ENCODE measurements at regions not wholly inside any gene's neighbourhood (a gene's known extent, or its start where the extent isn't known, plus 50 kb on each side); places are given as distances from the start of the nearest gene placed in this dataset.

DNA sequence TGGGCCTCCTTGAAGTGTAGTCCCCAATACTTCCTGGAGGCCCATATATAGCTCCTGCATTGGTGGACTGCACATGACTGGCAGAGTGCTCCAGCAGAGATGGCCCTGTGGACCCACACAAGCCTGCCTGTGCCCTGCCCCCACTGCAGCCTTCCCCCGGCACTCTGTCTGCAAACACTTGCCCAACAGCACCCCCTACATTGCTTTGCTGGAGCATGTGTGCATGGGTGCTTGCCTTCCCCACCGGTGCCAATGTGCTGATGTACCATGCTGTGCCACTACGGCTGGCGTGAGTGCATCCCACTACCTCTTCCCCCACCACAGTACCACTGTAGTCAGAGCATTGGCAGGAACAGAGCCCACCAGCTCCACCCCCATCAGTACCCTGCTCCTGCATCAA lies 563.6 kb upstream of the CTNND2 start:
- H3K9me3 Mint-ChIP-seq (ENCODE audit: insufficient read depth), result peaks cover 27% of the 10 kb centered on the region
- ATAC-seq, result no peak
- POLR2A ChIA-PET, result no interaction called here

DNA sequence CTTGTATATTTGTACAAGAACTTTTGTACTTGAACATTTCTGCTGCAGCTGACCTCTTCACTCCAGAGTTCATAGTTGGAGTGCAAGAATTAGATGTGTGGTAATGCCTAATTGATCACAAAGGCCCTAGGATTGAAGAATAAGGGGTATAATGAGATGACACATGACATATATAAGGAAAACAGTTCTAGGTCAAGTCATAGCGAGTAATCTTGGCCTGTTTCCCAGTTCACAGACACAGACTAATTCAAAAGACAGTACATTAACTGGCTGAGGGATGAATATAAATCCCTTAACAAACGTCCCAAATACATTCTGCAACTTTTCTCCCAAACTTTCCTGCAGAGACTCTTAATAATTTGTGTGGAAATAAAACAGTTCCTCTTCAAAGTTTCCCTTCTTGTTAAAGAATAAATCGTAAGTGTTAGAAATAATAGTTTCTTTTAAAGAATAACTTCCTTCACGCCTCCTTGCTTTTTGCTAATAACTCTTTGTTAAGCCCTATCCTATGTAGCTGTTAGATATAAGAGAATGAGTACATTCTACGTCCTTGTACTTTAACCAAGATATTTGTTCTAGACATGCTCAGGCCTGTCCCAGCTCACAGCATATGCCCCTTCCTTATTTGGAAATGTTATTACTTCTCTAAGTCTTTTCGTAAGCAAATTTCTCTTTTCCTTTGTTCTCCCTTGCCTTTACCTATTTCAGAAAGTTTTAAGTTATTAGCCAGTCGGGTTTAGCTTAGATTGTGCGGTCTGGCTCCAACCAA lies 556.4 kb upstream of the CTNND2 start:
- DNase-seq, result no peak
- H3K27ac Mint-ChIP-seq, result no peak overlapping the region
- ChIA-PET POLR2A (no interaction called here), CTCF (no interaction called here)
- no peaks in the 10 kb centered on the region for H3K36me3 Mint-ChIP-seq (ENCODE audit: low read depth)
- no peaks in the 10 kb centered on the region for H3K27me3 Mint-ChIP-seq (ENCODE audit: low read depth)
- no peaks in the 10 kb centered on the region for H3K4me1 Mint-ChIP-seq (ENCODE audit: low read depth)
- peaks cover 21% of the 10 kb centered on the region for H3K9me3 Mint-ChIP-seq (ENCODE audit: insufficient read depth)
- no peak for ATAC-seq
- H3K4me3 Mint-ChIP-seq, result no peak overlapping the region

More for the DNA sequence above, 563.6 kb upstream of the CTNND2 start:
- no peaks in the 10 kb centered on the region for H3K36me3 Mint-ChIP-seq (ENCODE audit: low read depth)
- DNase-seq, result no peak
- CTCF ChIA-PET, result no interaction called here
- H3K27ac Mint-ChIP-seq, result no peak overlapping the region
- no peak overlapping the region for H3K4me3 Mint-ChIP-seq
- no peaks in the 10 kb centered on the region for H3K4me1 Mint-ChIP-seq (ENCODE audit: low read depth)
- no peaks in the 10 kb centered on the region for H3K27me3 Mint-ChIP-seq (ENCODE audit: low read depth)

DNA sequence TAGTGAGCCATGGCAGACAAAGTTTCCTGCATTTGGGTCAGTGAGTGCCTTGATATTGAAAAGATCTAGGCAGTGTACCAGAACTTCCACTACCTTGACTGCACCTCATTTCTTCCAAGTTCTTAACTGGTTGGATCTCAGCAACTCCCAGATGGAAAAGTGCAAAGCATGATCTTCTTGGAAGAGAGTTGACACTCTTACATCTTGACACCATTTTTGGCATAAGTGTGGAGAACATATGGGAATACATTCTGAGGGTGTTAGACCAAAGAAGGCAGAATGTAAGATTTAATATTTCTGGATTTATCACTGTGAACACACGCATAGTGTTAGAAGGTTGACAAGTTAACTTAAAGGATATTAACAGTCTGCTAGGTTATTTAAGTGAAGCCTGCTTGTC lies 555.1 kb upstream of the CTNND2 start:
- Mint-ChIP-seq H3K36me3 (ENCODE audit: low read depth) (no peaks in the 10 kb centered on the region), H3K9me3 (ENCODE audit: insufficient read depth) (peaks cover 21% of the 10 kb centered on the region), H3K27ac (no peak overlapping the region), H3K4me3 (no peak overlapping the region), H3K4me1 (ENCODE audit: low read depth) (no peaks in the 10 kb centered on the region), H3K27me3 (ENCODE audit: low read depth) (no peaks in the 10 kb centered on the region)
- ChIA-PET POLR2A (no interaction called here), CTCF (no interaction called here)
- no peak for ATAC-seq
- no peak for DNase-seq

DNA sequence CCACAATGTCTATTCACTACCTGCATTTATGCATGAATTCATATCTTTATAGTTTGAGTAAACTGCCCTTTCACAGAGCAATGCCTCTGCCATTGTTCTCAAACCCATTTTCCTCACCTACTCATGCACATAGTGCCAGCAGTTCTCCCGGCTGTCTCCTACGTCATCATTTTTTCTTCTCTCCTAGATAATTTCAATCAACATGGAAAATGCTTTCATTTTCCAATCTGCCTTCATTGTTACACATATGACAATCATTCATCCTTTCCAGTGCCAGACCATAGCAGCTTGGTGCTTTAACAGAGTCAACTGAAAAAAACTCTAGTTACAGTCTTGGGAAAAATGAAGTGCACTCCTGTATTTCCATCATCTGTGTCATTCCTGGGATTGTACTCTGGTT lies 514.8 kb upstream of the CTNND2 start:
- CTCF ChIA-PET, result no interaction called here

DNA sequence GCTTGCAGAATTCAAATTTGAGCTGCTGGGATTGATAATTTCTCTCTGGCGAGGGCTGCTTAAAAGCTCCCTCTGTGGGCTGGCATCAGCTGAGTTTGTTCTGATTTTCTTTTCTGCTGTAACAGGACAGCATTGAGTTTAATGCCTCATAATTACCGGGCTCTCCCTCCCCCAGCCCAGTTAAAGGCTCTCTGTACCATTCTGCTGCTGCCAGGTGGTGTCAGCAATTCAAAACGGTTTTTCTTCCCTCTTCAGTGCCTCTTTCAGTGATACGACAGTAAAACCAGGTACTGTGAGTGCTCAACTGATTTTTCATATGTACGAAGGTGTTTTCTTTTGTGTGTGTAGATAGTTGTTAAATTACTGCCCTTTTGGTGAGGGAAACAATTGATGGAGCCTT lies 509.3 kb upstream of the CTNND2 start:
- no peak overlapping the region for H3K4me3 Mint-ChIP-seq
- no peaks in the 10 kb centered on the region for H3K36me3 Mint-ChIP-seq (ENCODE audit: low read depth)
- H3K27ac Mint-ChIP-seq, result no peak overlapping the region
- no peaks in the 10 kb centered on the region for H3K4me1 Mint-ChIP-seq (ENCODE audit: low read depth)
- no peak for DNase-seq
- POLR2A ChIA-PET, result no interaction called here
- CTCF ChIA-PET, result no interaction called here
- H3K27me3 Mint-ChIP-seq (ENCODE audit: low read depth), result no peaks in the 10 kb centered on the region
- no peak for ATAC-seq
- H3K9me3 Mint-ChIP-seq (ENCODE audit: insufficient read depth), result peaks cover 6% of the 10 kb centered on the region

More for the DNA sequence above, 514.8 kb upstream of the CTNND2 start:
- ATAC-seq, result no peak
- Mint-ChIP-seq H3K4me1 (ENCODE audit: low read depth) (no peaks in the 10 kb centered on the region), H3K9me3 (ENCODE audit: insufficient read depth) (no peaks in the 10 kb centered on the region), H3K27me3 (ENCODE audit: low read depth) (no peaks in the 10 kb centered on the region), H3K27ac (no peak overlapping the region), H3K4me3 (no peak overlapping the region), H3K36me3 (ENCODE audit: low read depth) (no peaks in the 10 kb centered on the region)
- POLR2A ChIA-PET, result no interaction called here
- no peak for DNase-seq

DNA sequence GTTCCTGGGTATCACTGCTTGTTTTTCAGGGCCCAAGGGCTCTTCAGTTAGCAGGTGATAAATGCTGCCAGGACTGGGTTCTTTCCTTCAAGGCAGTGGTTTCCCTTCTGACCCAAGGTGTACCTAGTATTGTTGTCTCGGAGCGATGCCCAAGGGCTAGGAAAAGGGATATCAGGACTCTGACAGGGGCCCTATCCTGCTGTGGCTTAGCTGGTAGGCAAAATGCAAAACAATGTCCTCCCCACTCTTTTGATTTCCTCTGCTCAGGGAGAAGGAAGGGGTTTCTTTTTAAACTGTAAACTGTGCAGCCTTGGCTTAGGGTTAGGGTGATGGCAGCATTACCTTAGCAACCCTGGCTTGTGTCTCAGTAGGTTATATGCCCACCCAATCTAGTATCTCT lies 508.8 kb upstream of the CTNND2 start:
- Mint-ChIP-seq H3K27me3 (ENCODE audit: low read depth) (no peaks in the 10 kb centered on the region), H3K36me3 (ENCODE audit: low read depth) (no peaks in the 10 kb centered on the region), H3K27ac (no peak overlapping the region), H3K4me1 (ENCODE audit: low read depth) (no peaks in the 10 kb centered on the region), H3K9me3 (ENCODE audit: insufficient read depth) (peaks cover 6% of the 10 kb centered on the region), H3K4me3 (no peak overlapping the region)
- ChIA-PET CTCF (no interaction called here), POLR2A (no interaction called here)
- DNase-seq (no peak), ATAC-seq (no peak)

DNA sequence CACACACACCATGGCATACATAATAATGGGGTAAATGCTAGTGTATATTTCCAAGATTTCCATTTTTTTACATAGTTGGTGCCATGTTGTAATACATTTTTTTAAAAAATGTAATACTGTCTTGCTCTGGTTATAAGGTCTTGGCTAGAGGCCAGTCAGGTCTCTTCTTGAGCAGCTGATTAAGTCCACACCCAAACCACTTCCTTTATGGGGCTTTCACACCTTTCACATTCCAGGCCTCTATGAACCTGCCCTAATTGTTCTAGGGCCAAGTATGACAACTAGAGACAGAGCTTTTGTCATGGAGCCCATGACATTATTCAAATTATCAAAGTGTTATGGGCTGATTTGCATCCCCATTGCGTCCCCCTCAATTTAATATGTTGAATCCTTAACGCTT lies 495.6 kb upstream of the CTNND2 start:
- Mint-ChIP-seq H3K27me3 (ENCODE audit: low read depth) (no peaks in the 10 kb centered on the region), H3K27ac (no peak overlapping the region), H3K4me3 (no peak overlapping the region), H3K36me3 (ENCODE audit: low read depth) (no peaks in the 10 kb centered on the region), H3K4me1 (ENCODE audit: low read depth) (no peaks in the 10 kb centered on the region), H3K9me3 (ENCODE audit: insufficient read depth) (peaks cover 9% of the 10 kb centered on the region)
- no peak for ATAC-seq
- POLR2A ChIA-PET, result no interaction called here
- DNase-seq, result no peak
- CTCF ChIA-PET, result no interaction called here

DNA sequence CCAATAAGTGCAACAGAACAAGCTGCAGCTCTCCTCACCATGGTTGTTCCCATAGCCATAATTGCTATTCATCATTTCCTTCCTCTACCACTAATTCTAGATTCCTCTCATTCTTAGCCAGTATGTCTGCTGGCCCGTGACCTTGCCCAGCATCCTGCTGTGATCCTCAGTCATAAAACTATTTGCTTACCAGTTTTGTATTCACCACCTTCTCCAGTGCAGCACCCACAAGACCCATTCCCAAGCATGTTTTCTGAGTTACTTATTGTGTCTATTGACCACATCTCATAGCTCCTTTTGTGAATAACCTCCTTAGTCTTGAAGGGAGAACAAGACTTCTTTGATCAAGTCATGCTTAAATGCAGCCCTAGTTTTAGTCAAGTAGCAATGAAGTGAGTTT lies 488.0 kb upstream of the CTNND2 start:
- CTCF ChIA-PET, result no interaction called here
- Mint-ChIP-seq H3K36me3 (ENCODE audit: low read depth) (no peaks in the 10 kb centered on the region), H3K9me3 (ENCODE audit: insufficient read depth) (peaks cover 7% of the 10 kb centered on the region), H3K27ac (no peak overlapping the region), H3K27me3 (ENCODE audit: low read depth) (no peaks in the 10 kb centered on the region), H3K4me1 (ENCODE audit: low read depth) (no peaks in the 10 kb centered on the region), H3K4me3 (no peak overlapping the region)
- ATAC-seq, result no peak
- no peak for DNase-seq
- POLR2A ChIA-PET, result no interaction called here

DNA sequence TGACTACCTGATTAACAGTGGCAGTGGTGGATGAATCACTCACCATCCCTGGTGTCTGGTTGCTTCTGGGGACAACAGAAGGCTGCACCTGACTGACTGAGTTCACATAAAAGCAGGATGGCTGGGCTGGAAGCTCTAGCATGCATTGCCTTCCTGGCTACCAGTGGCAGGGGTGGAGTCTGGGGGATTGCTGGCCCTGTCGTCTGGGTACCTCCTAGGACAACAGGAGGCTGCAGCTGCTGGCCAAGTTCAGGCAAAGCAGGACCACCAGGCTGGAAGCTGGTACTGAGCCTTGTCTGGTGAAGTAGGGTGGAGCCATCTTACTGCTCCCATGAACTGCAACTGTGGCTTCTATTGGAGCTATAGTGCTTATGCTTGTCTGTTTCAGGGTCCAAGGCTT lies 480.8 kb upstream of the CTNND2 start:
- ChIA-PET CTCF (no interaction called here), POLR2A (no interaction called here)
- ATAC-seq (no peak), DNase-seq (no peak)
- Mint-ChIP-seq H3K4me1 (ENCODE audit: low read depth) (no peaks in the 10 kb centered on the region), H3K9me3 (ENCODE audit: insufficient read depth) (peaks cover 48% of the 10 kb centered on the region), H3K27ac (no peak overlapping the region), H3K4me3 (no peak overlapping the region), H3K27me3 (ENCODE audit: low read depth) (no peaks in the 10 kb centered on the region), H3K36me3 (ENCODE audit: low read depth) (no peaks in the 10 kb centered on the region)

DNA sequence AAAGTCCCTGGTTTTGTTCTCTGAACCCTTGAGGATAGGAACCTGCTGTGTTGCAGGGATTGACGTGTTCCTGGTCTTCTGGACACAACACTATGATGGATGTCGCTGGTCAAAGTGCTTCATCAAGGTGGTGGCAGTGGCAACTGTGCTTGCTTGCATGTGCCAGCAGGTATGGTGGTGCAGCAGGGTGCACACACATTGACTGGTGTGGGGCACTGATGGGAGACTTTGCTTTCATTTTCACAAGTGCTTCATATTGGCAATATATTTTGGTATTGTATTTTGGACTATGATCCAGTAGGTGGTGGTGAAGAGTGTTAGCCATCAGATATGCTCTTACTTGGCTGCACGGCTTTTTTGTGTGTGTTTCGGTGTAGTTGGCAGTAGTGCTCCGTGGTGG lies 479.8 kb upstream of the CTNND2 start:
- peaks cover 48% of the 10 kb centered on the region for H3K9me3 Mint-ChIP-seq (ENCODE audit: insufficient read depth)
- DNase-seq (no peak), ATAC-seq (no peak)
- no peaks in the 10 kb centered on the region for H3K4me1 Mint-ChIP-seq (ENCODE audit: low read depth)
- CTCF ChIA-PET, result no interaction called here
- no peak overlapping the region for H3K27ac Mint-ChIP-seq
- H3K36me3 Mint-ChIP-seq (ENCODE audit: low read depth), result no peaks in the 10 kb centered on the region
- H3K4me3 Mint-ChIP-seq, result no peak overlapping the region
- POLR2A ChIA-PET, result no interaction called here
- no peaks in the 10 kb centered on the region for H3K27me3 Mint-ChIP-seq (ENCODE audit: low read depth)

DNA sequence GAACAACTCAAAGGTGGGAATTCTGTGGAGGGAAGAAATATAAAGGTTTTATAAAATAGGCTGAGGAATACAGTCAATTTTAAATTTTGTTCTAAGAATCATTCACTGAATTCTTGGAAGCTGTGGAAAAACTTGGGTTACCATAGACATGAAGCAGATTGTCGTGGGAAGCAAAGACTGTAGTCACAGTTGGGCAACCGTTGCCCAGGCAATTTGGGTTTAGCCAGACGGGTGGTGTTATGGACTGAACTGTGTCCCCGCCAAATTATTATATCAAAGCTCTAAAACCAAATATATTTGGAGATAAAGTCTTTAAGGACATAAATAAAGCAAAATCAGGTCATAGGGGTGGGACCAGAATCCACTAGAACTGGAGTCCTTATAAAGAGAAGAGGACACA lies 463.7 kb upstream of the CTNND2 start:
- POLR2A ChIA-PET, result no interaction called here
- ATAC-seq (no peak), DNase-seq (no peak)
- Mint-ChIP-seq H3K9me3 (ENCODE audit: insufficient read depth) (peaks cover 14% of the 10 kb centered on the region), H3K27ac (no peak overlapping the region), H3K4me3 (no peak overlapping the region), H3K4me1 (ENCODE audit: low read depth) (no peaks in the 10 kb centered on the region), H3K36me3 (ENCODE audit: low read depth) (no peaks in the 10 kb centered on the region), H3K27me3 (ENCODE audit: low read depth) (no peaks in the 10 kb centered on the region)
- CTCF ChIA-PET, result no interaction called here

DNA sequence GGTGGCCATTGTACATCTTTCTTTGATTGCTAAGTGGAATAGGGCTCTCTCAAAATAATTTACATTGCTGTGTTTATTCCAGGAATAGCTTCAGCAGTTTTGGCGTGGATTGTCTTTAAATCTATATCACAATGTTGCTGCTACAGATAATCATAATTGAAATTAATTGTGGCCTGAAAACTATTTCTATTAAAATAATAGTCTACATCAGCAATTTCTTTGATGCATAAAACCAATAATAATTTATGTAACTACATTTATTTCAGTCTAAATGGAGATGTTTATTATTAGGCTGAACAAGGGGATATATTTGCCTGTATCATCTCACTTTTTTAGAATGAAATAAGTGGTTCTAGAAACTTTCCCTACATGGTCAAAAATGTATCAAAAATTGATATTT lies 456.0 kb upstream of the CTNND2 start:
- no peak for DNase-seq
- Mint-ChIP-seq H3K27ac (no peak overlapping the region), H3K9me3 (ENCODE audit: insufficient read depth) (peaks cover 26% of the 10 kb centered on the region), H3K27me3 (ENCODE audit: low read depth) (no peaks in the 10 kb centered on the region), H3K4me1 (ENCODE audit: low read depth) (no peaks in the 10 kb centered on the region), H3K36me3 (ENCODE audit: low read depth) (no peaks in the 10 kb centered on the region), H3K4me3 (no peak overlapping the region)
- ChIA-PET POLR2A (no interaction called here), CTCF (no interaction called here)
- no peak for ATAC-seq

DNA sequence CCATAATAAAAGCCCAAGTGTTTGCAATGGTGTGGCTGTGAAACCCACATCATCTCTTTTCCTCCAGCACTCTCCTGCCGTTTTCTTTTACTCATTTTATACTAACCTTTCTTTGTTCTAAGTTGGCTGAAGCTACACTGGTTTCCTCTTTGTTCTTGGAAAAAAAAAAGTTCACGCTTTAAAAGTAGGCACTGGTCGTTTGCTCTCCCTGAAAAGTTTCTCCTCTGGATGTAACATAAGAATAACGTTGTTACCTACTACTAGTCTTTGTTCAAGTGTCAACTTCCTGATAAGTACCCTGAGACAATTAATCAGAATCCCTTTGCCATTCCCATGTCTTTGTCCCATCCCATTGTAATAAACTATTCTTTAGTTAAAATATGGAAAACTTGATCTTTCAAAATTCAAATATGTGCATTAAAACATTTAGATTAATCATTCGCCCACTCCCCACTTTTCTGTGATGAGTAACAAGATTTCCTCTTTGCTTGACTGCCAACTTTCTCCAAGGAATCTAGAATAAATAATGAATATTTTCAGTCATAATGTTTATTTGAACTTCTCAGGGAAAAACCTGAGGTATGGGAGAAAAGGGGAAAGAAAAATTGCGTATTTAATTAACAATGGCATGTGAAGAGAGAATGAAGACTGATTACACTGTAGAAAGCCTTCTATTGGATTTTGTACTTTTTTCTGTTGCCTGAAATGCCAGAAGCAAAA lies 454.3 kb upstream of the CTNND2 start:
- ChIA-PET POLR2A (no interaction called here), CTCF (no interaction called here)
- H3K36me3 Mint-ChIP-seq (ENCODE audit: low read depth), result no peaks in the 10 kb centered on the region
- H3K4me3 Mint-ChIP-seq, result no peak overlapping the region
- no peak for ATAC-seq
- no peaks in the 10 kb centered on the region for H3K27me3 Mint-ChIP-seq (ENCODE audit: low read depth)
- no peak overlapping the region for H3K27ac Mint-ChIP-seq
- peaks cover 26% of the 10 kb centered on the region for H3K9me3 Mint-ChIP-seq (ENCODE audit: insufficient read depth)
- no peak for DNase-seq
- H3K4me1 Mint-ChIP-seq (ENCODE audit: low read depth), result no peaks in the 10 kb centered on the region
